Tibial nerve (tissue), 3 donors: ENCODE measurements at regions not wholly inside any gene's neighbourhood (a gene's known extent, or its start where the extent isn't known, plus 50 kb on each side); places are given as distances from the start of the nearest gene placed in this dataset.
"Not testable (repeated sequence)": the region's sequence is repeated elsewhere in the genome, so short reads cannot be mapped to it uniquely, and the experiment has no call there.

Experiments
- CTCF ChIP-seq, 5 experiments: fragments of 200-600 bp in 3 of 5; fragments of 450-650 bp in 2 of 5; sonication (generic) in 3 of 5; IDR thresholded peaks; one replicate each; pipeline ENCODE4 v1.5.1; 2016 to 2019; ENCODE audit warnings: antibody characterized with exemption in 5 of 5, mild to moderate bottlenecking in 3 of 5, moderate library complexity in 2 of 5
- POLR2A ChIP-seq, 2 donors: fragments of 450-650 bp; IDR thresholded peaks; one replicate each; pipeline ENCODE4 v1.6.1; 2017; ENCODE audit warnings: antibody characterized with exemption in 2 of 2, mild to moderate bottlenecking in 2 of 2, moderate library complexity in 2 of 2

GRCh38 chr6:16039892-16040627, 88.8 kb upstream of the MYLIP start:
- TF ChIP-seq CTCF, POLR2A (IDR thresholded peaks at IDR 0.05): not testable (repeated sequence)
